ENCODE measurements at regions not wholly inside any gene's neighbourhood (a gene's known extent, or its start where the extent isn't known, plus 50 kb on each side); places are given as distances from the start of the nearest gene placed in this dataset.

DNA sequence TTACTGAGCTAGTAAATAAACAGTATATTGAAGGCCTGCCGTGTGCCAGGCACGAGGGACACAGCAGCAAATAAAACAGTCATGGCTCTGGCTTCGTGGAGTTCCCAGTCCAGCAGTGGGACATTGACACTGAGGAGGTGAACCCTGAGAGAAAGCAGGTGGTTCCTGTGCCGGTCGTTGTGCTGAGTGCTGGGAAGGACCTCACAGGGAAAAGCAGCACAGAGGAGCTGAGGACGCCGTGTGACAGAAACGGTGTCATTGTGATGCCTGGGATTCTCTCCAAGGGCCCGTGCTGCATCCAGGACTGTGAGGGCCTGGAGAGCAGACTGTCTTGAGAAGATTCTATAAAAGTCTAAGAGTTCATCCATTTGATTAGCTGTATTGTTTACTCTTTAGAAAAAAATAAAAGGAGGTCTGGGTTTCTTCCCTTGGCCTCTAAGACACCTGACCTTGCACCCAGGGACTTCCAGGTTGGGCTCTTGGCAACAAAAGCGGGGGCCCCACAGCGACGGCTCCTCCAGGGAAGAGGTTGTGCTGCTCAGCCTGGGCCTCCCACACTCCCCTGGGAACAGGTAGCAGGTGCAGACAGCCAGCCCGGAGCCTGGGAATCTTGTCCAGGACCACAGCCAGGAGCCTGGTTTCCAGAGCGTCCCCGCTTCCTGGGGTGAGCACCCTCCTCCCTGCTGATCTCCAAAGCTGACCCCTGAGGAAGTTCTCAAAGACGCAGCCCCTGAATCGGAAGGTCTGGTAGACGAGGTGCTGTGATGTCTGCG lies 251.2 kb upstream of the PMEPA1 start:
- DNase-seq, result no peak

DNA sequence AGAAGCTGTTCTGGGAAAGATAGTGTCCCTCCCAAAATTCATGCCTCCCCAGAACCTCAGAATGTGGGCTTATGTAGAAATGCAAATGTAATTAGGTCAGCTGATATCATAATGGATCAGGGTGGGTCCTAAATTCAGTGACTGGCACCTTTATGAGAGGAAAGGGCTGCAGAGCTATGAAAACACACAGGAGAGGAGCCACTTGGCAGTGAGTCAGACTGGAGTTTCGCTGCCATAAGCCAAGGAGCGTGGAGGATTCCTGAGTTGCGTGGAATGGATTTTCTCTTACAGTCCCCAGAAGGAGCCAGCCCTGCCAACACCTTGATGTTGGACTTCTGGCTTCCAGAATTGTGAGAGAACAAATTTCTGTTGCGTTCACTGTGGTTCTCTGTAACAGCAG lies 249.8 kb upstream of the PMEPA1 start:
- no peak for DNase-seq

DNA sequence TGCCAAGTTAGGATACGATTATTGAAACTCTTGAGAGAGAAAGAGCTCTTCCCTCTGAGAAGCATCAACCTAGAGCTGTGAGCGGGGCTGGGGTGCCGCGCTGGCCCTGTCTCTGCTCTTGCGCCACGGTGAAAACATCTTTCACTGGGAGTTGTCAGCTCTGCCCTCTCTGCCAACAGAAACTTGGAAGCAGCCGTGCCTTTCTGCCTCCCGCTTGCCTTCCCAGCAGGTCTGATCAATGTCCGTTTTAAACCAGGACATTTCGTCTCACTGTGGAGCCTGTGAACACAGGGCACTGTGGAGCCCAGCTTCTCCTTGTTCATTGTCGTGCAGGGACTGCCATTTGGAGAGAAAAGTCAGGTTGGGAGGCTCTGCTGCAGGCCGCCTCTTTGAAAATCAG lies 249.2 kb upstream of the PMEPA1 start:
- no peak for DNase-seq

DNA sequence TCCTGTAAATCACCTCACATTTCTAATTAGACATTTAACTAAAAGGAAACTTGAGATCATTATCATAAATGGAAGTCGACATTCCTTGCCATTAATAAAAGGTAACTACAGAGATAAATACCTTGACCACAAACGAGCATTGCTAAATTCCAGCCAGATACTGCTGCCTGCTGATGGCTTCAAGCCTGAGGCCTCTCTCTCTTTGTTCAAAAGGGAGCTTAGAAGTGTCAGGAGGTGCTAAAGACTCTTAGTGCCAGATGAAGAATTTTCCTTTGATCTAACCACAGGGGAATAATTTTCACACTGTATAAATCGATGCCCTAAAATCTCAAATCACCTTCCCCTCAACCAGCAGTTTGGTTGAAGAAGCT lies 248.2 kb upstream of the PMEPA1 start:
- DNase-seq, result no peak

DNA sequence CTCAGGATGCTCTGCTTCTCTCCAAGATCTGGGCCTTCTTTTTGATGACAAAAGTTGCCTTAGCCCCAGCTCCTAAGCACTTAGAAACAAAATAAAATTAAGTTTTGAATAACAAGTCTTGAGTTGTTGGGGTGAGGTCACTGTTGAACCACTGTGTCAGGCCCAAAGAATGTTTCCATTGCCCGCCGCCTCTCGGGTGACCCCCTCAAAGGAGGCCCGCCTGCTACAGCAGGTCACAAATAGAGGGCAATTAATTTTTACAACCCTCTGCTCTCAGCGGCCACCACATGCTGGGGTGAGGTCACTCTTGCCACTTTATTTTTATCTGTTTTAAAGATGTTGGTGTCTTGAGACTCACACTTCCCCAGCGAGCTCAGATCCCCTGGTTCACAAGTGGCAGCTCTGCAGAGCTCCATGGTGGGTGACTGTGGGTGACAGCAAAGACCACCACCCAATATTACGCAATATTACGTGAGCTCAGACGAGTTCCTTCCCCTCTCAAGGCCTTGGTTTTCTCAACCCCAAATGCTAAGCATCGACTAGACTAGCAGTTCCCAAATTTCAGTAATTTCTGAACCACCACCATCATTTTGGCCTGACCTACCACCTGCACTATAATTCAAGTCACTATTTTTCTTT lies 247.7 kb upstream of the PMEPA1 start:
- DNase-seq, result no peak

DNA sequence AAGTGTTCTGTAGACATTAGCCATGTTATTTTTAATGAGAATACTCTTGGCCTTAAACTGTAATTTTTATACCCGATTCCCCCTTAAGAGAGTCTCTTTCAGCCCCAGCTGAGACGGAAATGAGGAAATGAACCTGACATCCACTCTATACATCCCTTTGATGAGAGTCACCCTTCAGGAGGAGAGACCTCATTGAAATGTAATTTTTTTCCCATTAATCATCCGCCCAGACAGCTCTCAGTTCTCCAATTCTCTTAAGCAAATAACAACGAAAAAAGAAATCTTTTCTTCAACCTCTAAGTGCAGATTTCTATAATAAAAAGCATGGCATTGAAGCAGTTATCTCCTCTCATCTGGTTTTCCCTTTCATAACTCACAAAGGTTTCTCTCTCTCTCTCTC lies 243.8 kb upstream of the PMEPA1 start:
- DNase-seq, result no peak

DNA sequence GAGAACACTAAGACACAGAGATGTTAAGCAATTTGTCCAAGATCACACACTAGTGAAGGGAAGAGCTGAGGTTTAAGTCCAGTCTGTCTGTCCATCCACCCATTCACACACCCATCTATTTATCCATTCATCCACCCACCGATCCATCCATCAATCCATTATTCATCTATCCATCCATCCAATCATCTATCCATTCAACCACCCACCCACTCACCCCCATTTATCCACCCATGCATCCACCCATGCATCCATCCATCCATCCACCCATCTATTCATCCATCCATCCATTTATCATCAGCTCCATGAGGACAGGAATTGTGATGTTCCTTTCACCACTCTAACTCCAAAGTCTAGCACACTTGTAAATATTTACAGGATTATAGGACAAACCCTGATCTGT lies 242.3 kb upstream of the PMEPA1 start:
- no peak for DNase-seq

DNA sequence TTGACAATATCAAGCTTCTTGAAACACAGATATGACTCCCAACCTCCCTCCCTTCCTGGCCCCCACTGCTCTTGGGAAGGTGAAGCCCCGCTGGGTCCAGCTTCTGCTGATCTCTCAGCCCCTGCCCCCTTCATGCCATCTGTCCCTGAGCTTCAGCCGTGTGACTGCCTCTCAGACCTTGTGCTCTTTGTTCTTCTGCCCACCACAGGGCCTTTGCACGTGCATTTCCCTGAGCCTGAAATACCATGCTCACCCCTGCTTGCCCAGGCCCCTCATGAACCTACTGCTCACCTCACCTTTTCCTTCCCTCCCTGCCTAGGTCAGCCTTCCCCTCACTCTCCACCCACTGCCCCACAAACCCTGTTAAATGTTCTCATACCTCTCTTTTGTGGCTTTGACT lies 241.7 kb upstream of the PMEPA1 start:
- no peak for DNase-seq

DNA sequence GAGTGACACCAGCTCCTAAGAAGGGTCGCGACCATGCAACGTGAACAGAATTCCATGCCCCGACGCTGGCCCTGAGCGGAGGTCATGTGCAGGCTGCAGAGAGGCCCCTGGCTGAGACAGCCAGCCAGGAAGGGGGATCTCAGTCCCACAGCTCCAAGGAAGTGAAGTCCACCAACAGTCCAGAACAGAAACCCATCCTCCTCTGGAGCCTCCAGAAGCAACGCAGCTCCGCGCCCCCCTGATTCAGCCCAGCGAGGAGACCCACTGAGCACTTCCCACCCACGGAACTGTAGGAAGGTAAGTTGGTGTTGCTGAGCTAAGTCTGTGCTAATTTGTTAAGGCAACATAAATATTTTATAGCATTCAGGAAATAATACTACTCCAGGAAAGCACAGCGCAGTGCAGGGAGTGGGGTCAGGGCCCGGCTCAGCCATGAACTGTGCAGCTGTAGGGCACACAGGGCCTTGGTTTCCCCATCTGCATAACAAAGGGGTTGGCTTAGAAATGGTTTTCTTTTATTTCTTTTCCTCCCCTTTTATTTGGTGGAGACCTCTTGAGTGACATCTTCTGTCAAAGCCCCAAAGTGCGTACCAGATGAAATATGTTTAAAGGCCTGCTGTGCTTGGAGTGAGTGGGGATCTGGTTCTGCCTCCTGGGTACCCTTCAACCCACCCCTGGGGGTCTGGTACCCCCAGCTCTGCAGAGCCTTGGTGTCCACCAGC lies 241.1 kb upstream of the PMEPA1 start:
- DNase-seq, result no peak

DNA sequence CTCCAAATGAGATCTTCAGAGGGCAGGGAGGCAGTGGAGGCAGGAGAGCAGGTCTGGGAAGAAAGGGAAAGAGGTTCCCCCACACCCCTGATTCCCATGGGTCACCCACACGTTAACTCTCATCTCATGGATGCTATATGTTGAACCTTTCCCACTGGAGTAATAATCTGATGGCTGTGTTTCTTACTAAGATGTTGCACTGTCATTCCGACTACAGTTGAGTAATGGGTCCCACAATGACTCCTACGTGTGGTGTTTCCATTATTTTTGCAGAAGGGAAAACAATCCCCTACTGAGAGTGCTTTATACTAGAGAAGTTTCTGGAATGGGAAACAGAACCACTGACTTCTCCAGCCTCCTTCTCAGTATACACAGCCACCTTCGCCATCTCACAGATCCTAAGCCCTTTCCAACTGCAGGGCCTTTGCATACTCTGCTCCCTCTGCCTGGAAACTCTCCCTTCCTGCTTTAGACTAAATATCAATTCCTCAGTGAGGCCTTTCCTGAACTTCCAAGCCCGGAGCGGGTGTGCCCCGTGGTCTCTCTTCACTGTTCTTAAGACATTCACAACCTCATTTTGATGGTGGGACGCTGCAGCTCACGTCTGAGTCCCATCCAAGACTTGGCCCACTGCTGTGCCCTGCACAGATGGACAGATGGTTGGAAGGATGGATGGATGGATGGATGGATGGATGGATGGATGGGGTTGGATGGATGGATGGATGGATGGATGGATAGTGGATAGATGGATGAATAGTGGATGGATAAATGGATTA lies 238.6 kb upstream of the PMEPA1 start:
- DNase-seq, result no peak

DNA sequence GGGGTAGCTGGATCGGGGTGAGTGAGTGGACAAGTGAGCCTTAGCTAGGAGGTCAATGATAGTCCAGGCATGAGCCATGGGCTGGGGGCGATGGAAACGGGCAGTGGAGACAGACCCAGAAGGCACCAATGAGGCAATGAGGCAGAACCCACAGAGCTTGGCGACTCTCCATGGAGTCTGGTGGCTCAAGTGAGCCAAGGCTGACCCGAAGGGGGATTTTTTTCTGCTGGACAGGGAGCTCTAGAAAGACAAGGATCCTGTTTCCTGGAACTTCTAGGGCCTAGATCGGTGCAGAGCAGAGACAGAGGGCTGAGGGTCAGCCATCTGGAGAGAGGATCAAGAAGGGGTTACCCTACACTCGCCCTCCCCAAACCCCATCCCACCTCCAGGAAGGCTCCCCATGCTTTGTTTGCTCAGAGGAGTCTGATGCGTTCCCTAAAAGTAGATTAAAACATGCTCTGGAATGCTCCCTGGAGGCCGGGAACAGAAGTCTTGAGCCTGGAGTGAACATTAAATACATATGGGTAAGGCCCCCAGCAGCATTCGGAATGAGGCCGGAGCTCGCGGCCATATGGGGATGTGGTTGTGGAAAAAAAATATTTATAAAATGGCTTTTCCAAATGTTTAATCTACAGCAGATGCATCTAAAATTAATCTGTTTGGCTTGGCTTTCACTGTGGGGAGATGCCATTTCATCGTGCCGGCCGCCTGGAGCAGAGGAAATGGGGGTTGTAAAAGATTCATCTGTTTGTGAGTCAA lies 237.8 kb upstream of the PMEPA1 start:
- DNase-seq, result no peak

DNA sequence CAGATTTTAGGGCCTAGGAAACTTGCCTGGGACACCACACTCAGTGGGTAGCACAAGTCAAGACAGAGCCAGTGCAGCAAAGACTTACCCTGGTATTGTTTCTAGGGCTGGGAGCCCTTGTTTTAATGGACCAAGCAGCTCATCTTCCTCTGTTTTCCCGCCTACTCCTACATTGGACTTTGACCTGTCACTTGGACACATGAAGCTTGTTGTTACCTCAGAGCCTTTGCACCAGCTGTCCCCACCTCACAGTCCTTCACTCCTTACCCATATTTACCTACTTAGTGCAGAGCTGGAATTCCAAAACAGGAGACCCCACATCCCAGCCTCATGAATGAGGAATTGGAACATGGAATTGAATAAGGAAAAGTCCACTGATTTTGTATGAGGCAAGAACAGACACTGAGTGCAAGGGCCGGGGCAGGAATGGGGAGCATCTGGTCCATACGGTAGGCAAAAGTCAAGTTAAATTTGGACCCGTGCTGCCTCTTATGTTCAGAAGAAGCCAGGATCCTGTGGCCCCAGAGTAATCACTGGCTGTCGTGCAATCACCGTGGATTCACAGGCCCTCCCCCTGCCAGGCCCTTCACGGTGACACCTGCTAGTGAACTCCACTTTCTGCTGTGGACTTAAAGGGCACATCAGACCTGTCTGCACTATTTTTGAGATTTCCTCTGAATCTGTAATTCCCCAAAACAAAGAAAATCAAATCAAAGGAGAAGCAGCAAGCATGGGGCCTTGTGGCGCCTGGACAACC lies 236.9 kb upstream of the PMEPA1 start:
- no peak for DNase-seq

DNA sequence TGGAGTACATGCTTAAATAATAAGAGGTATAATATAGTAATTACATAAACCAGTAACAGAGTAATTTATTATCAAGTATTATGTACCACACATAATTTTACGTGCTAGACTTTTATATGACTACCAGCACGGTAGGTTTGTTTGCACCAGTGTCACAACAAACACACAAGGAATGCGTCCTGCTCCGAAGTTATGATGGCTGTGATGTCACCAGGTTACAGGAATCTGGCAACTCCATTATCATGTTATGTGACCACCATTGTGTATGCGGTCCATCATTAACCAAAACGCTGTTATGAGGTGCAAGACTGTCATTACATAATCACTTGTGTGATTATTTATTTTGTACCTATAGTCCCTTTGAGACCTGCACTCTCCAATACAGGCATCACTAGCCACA lies 235.2 kb upstream of the PMEPA1 start:
- no peak for DNase-seq

DNA sequence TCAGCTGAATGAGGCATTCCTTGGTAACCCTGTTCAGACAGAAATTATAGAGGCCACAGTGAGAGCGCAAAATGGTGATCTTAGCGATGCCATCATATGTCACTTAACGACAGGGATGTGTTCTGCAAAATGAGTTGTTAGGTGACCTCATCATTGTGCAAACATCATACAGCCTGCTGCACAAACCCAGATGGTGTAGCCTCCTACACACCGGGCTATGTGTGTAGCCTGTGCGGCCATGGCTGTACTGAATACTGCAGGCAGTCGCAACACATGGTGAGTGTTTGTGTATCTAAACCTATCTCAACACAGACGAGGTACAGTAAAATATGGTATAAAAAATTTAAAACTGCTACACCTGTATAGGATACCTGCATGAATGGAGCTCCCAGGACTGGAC lies 234.1 kb upstream of the PMEPA1 start:
- DNase-seq, result no peak

DNA sequence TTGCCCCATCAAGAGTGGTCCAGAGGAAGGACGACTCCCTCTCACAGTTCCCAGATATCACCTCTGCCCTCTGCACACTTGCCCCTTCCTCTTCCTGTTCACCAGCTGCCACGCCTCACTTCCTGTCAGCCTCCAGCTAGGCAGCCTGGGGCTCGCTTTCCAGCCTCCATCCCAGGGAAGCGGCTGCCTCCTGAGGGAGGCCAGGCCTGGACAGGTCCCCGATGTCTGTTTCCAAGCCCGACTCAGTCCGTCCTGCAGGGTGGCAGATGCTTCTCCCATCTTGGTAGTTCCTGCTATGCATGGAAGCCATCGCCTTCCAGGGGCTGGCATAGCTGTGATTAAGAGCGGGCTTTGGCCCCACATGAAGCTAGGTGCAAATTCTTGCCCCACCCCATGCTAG lies 233.5 kb upstream of the PMEPA1 start:
- no peak for DNase-seq

DNA sequence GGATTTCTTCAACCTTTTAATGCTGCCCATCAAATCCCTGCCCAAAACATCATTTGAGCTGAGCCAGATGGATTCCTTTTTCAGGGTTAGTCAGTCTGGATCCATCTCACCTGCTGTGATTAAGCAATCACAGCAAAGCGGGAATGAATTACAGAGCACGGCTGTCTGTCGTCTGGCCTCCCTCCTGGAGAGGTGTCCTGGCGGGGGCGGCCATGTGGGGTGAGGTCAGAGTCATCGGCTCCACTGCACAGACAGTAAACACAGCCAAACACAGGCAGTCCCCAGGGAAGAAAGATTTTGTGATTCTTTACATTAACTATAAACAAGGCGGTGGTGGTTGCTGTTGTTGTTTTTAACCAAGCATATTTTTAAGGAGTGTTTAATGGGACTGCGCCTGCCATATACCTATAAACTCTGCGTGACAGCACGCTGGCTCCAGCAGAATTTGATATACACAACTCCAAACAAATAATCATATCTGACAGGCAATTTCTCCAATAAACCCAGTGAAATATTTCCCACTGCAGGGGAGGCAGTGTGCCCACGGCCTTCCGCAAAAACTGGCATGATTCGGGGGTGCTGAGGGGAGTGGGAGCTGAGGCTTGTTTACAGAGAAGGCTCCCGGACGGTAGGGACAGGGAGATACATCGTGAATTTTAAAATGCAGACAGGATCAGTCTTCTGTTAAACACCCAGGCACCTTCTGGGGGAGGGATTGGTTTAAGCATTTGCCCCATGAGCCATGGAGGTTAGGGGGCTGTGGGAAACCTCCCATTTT lies 232.0 kb upstream of the PMEPA1 start:
- no peak for DNase-seq

DNA sequence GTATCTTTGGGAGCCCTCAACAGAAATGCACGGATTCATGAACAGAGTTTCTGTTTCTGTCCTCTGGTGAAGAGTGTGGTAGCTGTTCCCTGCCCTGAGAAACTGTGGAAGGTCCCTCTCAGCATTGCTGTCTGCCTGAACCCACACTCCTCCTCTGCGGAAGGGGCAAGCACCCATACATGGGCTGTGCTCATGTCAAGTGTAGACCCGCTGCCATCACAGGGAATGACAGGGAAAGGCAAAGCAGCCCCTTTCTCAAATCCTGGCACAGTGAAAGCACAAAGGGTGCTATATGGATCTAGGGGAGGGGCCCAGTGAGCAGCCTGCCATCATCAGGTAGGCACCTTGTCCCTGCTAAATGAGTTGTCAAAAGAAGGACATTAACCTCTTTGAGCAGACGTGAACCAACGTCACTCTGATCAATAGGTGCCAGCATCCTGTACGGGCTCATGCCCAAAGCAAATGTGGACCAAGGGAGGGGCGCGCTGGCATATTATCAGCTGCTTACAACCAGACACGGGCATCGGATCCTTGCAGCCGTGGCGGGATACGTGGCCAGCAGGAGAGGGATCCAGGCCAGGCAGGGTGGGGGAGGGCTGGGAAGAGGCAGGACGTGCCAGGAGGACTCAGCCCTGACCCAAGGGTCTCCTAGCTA lies 231.2 kb upstream of the PMEPA1 start:
- no peak for DNase-seq

DNA sequence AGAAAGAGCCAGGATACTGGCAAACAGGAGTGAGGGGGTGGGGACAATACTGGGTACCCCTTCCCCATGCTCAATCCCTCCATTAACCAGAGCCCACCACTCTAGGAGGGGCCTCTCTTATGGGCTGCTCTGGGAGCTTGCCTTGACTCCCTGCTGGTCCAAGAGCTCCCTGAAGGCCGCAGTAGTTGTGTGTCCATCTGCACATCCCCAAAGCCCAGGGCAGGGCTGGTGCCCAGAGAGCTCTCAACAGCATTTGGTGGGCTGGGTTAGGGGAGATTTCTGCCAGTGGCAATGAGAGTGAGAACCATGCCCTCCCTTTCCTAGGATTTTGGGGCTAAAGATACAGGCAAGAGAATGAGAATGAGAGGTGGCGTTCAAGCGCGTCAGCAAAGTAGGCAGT lies 230.6 kb upstream of the PMEPA1 start:
- no peak for DNase-seq

DNA sequence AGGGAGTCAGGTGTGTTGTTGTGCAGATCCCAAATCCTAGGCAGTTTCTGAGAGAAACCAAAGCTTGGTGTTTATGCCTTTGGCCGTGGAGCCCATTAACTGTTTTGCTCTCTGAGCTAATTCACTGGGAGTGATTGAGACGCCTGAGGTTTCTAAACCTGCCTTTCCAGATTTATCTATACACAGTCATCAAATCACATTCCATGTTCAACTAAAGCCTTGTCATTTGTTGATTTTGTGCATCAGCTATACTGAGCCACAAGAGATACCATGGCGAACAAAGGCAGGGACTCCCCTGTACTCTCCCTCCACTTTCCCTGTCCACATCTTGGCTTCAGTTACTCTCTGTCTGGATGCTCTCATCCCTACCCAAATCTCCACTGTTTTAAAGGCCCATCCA lies 229.7 kb upstream of the PMEPA1 start:
- DNase-seq, result no peak

Data from NCI-H1105 (cell line).